Natural killer cell treated with Interleukin-12 subunit alpha and Interleukin-12 subunit beta and Interleukin-15 and Interleukin-18, amount 100 ng/mL, for 72 hours (primary cell): ENCODE measurements at regions not wholly inside any gene's neighbourhood (a gene's known extent, or its start where the extent isn't known, plus 50 kb on each side); places are given as distances from the start of the nearest gene placed in this dataset.
"Not testable (repeated sequence)": the region's sequence is repeated elsewhere in the genome, so short reads cannot be mapped to it uniquely, and the experiment has no call there.

Source experiments
- ATAC-seq, 2 donors: fragments of 150-1000 bp; cut with Tn5 transposase in 1 of 2; sonication (Bioruptor Pico), chemical (Tn5 transposase) in 1 of 2; 2 replicates each; pipeline ENCODE4 v1.10.0; 2021
- DNase-seq: peaks from one replicate; pipeline ENCODE4 v3.0.0; 2022; ENCODE audit warnings: low spot score
- H3K27ac Mint-ChIP-seq, 2 donors: 1 replicate in 1 of 2; 2 replicates in 1 of 2; pipeline ENCODE4 v1.8.0; 2022; ENCODE audit warnings: mixed read lengths in 2 of 2, mild to moderate bottlenecking in 1 of 2, moderate library complexity in 1 of 2
- H3K27me3 Mint-ChIP-seq, 2 donors: 1 replicate in 1 of 2; 2 replicates in 1 of 2; pipeline ENCODE4 v1.8.0; 2022; ENCODE audit warnings: mixed read lengths in 2 of 2
- H3K36me3 Mint-ChIP-seq: one replicate; pipeline ENCODE4 v1.8.0; 2022; ENCODE audit warnings: mixed read lengths
- H3K4me1 Mint-ChIP-seq, 2 donors: 1 replicate in 1 of 2; 2 replicates in 1 of 2; pipeline ENCODE4 v1.8.0; 2022; ENCODE audit warnings: low read depth in 2 of 2, mixed read lengths in 2 of 2, mild to moderate bottlenecking in 1 of 2
- H3K4me3 Mint-ChIP-seq: one replicate; pipeline ENCODE4 v1.8.0; 2022; ENCODE audit warnings: mixed read lengths
- H3K9me3 Mint-ChIP-seq: 2 replicates; pipeline ENCODE4 v1.8.0; 2022; ENCODE audit warnings: mixed read lengths

- Mint-ChIP-seq H3K4me1 (peaks cover 3 to 8% of the 10 kb centered on the region in 2 donors), H3K9me3 (peaks cover 6% of the 10 kb centered on the region), H3K27me3 (peaks cover 8 to 9% of the 10 kb centered on the region in 2 donors), H3K36me3 (no peaks in the 10 kb centered on the region), H3K27ac (no peak overlapping the region), H3K4me3 (no peak overlapping the region)
- DNase-seq: no peak
- no peak for ATAC-seq
Observed at GRCh38 chr20:57973886-57974285, 254.6 kb downstream of the ANKRD60 start.

DNA sequence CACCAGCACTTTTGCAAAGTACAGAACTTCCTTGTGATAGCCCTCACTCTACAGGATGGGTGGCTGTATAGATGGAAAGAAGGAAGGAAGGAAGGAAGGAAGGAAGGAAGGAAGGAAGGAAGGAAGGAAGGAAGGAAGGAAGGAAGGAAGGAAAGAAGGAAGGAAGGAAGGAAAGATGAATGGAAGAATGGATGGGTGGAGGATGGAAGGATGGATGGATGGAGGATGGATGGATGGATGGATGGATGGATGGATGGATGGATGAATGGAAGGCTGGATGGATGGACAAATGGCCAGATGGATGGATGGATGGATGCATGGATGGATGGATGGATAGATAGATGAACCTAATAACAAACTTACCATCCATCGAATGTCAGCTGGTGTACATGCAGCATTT lies 256.9 kb downstream of the ANKRD60 start:
- not testable (repeated sequence) for H3K27ac Mint-ChIP-seq, DNase-seq, H3K36me3 Mint-ChIP-seq, H3K4me1 Mint-ChIP-seq, ATAC-seq, H3K9me3 Mint-ChIP-seq, H3K4me3 Mint-ChIP-seq
- H3K27me3 Mint-ChIP-seq: peaks cover 9 to 18% of the 10 kb centered on the region in 2 donors

- no peak overlapping the region for H3K4me3 Mint-ChIP-seq
- no peak for ATAC-seq
- peaks cover 9 to 18% of the 10 kb centered on the region in 2 donors for H3K27me3 Mint-ChIP-seq
- H3K4me1 Mint-ChIP-seq: peaks cover 3 to 8% of the 10 kb centered on the region in 2 donors
- H3K27ac Mint-ChIP-seq: no peak overlapping the region
- H3K36me3 Mint-ChIP-seq: no peaks in the 10 kb centered on the region
- peaks cover 6% of the 10 kb centered on the region for H3K9me3 Mint-ChIP-seq
- no peak for DNase-seq
Observed at GRCh38 chr20:57970856-57971255, 257.6 kb downstream of the ANKRD60 start.

DNA sequence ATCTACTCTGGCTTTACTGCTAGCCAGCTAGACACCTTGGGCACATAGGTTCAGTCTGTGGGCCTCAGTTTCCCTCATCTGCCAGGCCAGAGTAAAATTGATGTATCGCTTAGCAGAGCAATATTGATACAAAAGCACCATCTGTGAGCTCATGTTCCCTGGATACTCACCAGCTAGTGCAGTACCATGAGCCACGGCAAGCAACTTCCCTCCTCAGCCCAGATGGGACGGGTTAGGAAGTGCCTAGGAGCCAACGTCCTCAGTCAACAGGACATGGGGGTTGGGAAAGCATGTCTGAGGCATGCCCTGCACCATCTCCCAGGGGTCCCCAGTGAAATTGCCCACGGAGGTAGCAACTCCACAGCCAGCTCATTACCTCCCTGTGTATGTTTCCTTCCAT lies 258.3 kb downstream of the ANKRD60 start:
- DNase-seq (no peak), ATAC-seq (no peak)
- Mint-ChIP-seq H3K9me3 (peaks cover 6% of the 10 kb centered on the region), H3K36me3 (no peaks in the 10 kb centered on the region), H3K4me1 (peaks cover 3 to 7% of the 10 kb centered on the region in 2 donors), H3K27me3 (peaks cover 9 to 18% of the 10 kb centered on the region in 2 donors), H3K27ac (no peak overlapping the region), H3K4me3 (no peak overlapping the region)

- H3K4me3 Mint-ChIP-seq: no peak overlapping the region
- DNase-seq (no peak), ATAC-seq (no peak)
- H3K27me3 Mint-ChIP-seq: peaks cover 9 to 18% of the 10 kb centered on the region in 2 donors
- H3K9me3 Mint-ChIP-seq: no peaks in the 10 kb centered on the region
- no peaks in the 10 kb centered on the region for H3K4me1 Mint-ChIP-seq
- H3K27ac Mint-ChIP-seq: no peak overlapping the region
- H3K36me3 Mint-ChIP-seq: no peaks in the 10 kb centered on the region
Observed at GRCh38 chr20:57968120-57968519, 258.3 kb upstream of the PMEPA1 start.

DNA sequence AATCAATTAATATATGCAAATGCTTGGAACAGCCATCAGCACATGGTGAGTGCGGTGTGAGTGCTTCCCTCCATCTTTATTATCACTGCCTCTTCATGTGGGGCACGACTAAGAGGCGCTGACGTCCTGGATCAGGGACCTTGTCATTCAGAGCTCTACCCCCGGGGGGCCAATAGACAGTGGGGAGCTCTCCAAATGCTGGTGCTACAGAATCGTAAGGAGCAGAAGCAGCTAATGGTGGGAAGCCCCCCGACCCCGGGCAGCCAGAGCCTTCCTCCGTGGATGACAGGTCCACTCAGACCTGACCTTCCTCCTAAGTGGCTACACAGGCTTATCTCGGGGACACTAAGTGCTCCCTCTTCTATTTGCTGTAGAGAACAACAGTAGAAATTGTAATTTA lies 257.5 kb upstream of the PMEPA1 start:
- Mint-ChIP-seq H3K4me3 (no peak overlapping the region), H3K27me3 (peaks cover 11 to 18% of the 10 kb centered on the region in 2 donors), H3K4me1 (no peaks in the 10 kb centered on the region), H3K27ac (no peak overlapping the region), H3K36me3 (no peaks in the 10 kb centered on the region), H3K9me3 (no peaks in the 10 kb centered on the region)
- ATAC-seq (no peak), DNase-seq (no peak)

- Mint-ChIP-seq H3K36me3 (no peaks in the 10 kb centered on the region), H3K27ac (no peak overlapping the region), H3K9me3 (no peaks in the 10 kb centered on the region), H3K4me3 (no peak overlapping the region), H3K4me1 (no peaks in the 10 kb centered on the region), H3K27me3 (peaks cover 11 to 18% of the 10 kb centered on the region in 2 donors)
- DNase-seq: no peak
- ATAC-seq: no peak
Observed at GRCh38 chr20:57966620-57967019, 256.8 kb upstream of the PMEPA1 start.

GRCh38 chr20:57965441-57965840 lies 255.6 kb upstream of the PMEPA1 start:
- no peak for ATAC-seq
- H3K27ac Mint-ChIP-seq: no peak overlapping the region

GRCh38 chr20:57964011-57964862 lies 254.4 kb upstream of the PMEPA1 start:
- Mint-ChIP-seq H3K4me3 (no peak overlapping the region), H3K36me3 (no peaks in the 10 kb centered on the region), H3K27ac (no peak overlapping the region), H3K27me3 (peaks cover 7 to 12% of the 10 kb centered on the region in 2 donors), H3K4me1 (no peaks in the 10 kb centered on the region), H3K9me3 (no peaks in the 10 kb centered on the region)
- no peak for DNase-seq
- ATAC-seq: no peak

More at GRCh38 chr20:57965441-57965840, 255.6 kb upstream of the PMEPA1 start:
- H3K9me3 Mint-ChIP-seq: no peaks in the 10 kb centered on the region
- no peaks in the 10 kb centered on the region for H3K36me3 Mint-ChIP-seq
- no peak for DNase-seq
- no peak overlapping the region for H3K4me3 Mint-ChIP-seq
- peaks cover 11 to 18% of the 10 kb centered on the region in 2 donors for H3K27me3 Mint-ChIP-seq
- H3K4me1 Mint-ChIP-seq: no peaks in the 10 kb centered on the region

- DNase-seq (peak; percentile 47), ATAC-seq (no peak)
- Mint-ChIP-seq H3K27ac (no peak overlapping the region), H3K4me3 (no peak overlapping the region), H3K36me3 (no peaks in the 10 kb centered on the region), H3K4me1 (no peaks in the 10 kb centered on the region), H3K9me3 (no peaks in the 10 kb centered on the region), H3K27me3 (peaks cover 0 to 2% of the 10 kb centered on the region in 2 donors)
Observed at GRCh38 chr20:57960803-57961575, 251.2 kb upstream of the PMEPA1 start.

DNA sequence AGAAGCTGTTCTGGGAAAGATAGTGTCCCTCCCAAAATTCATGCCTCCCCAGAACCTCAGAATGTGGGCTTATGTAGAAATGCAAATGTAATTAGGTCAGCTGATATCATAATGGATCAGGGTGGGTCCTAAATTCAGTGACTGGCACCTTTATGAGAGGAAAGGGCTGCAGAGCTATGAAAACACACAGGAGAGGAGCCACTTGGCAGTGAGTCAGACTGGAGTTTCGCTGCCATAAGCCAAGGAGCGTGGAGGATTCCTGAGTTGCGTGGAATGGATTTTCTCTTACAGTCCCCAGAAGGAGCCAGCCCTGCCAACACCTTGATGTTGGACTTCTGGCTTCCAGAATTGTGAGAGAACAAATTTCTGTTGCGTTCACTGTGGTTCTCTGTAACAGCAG lies 249.8 kb upstream of the PMEPA1 start:
- DNase-seq (peak; percentile 13), ATAC-seq (no peak)
- H3K27ac Mint-ChIP-seq: no peak overlapping the region

DNA sequence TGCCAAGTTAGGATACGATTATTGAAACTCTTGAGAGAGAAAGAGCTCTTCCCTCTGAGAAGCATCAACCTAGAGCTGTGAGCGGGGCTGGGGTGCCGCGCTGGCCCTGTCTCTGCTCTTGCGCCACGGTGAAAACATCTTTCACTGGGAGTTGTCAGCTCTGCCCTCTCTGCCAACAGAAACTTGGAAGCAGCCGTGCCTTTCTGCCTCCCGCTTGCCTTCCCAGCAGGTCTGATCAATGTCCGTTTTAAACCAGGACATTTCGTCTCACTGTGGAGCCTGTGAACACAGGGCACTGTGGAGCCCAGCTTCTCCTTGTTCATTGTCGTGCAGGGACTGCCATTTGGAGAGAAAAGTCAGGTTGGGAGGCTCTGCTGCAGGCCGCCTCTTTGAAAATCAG lies 249.2 kb upstream of the PMEPA1 start:
- no peaks in the 10 kb centered on the region for H3K36me3 Mint-ChIP-seq
- H3K9me3 Mint-ChIP-seq: no peaks in the 10 kb centered on the region
- no peak for ATAC-seq
- peak; percentile 41 for DNase-seq
- H3K27ac Mint-ChIP-seq: no peak overlapping the region
- no peak overlapping the region for H3K4me3 Mint-ChIP-seq
- peaks cover 5 to 8% of the 10 kb centered on the region in 2 donors for H3K27me3 Mint-ChIP-seq
- no peaks in the 10 kb centered on the region for H3K4me1 Mint-ChIP-seq

More for the DNA sequence above, 249.8 kb upstream of the PMEPA1 start:
- Mint-ChIP-seq H3K4me1 (no peaks in the 10 kb centered on the region), H3K27me3 (peaks cover 5 to 8% of the 10 kb centered on the region in 2 donors), H3K4me3 (no peak overlapping the region), H3K36me3 (no peaks in the 10 kb centered on the region), H3K9me3 (no peaks in the 10 kb centered on the region)

DNA sequence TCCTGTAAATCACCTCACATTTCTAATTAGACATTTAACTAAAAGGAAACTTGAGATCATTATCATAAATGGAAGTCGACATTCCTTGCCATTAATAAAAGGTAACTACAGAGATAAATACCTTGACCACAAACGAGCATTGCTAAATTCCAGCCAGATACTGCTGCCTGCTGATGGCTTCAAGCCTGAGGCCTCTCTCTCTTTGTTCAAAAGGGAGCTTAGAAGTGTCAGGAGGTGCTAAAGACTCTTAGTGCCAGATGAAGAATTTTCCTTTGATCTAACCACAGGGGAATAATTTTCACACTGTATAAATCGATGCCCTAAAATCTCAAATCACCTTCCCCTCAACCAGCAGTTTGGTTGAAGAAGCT lies 248.2 kb upstream of the PMEPA1 start:
- Mint-ChIP-seq H3K27me3 (peaks cover 5 to 10% of the 10 kb centered on the region in 2 donors), H3K4me3 (no peak overlapping the region), H3K9me3 (no peaks in the 10 kb centered on the region)

DNA sequence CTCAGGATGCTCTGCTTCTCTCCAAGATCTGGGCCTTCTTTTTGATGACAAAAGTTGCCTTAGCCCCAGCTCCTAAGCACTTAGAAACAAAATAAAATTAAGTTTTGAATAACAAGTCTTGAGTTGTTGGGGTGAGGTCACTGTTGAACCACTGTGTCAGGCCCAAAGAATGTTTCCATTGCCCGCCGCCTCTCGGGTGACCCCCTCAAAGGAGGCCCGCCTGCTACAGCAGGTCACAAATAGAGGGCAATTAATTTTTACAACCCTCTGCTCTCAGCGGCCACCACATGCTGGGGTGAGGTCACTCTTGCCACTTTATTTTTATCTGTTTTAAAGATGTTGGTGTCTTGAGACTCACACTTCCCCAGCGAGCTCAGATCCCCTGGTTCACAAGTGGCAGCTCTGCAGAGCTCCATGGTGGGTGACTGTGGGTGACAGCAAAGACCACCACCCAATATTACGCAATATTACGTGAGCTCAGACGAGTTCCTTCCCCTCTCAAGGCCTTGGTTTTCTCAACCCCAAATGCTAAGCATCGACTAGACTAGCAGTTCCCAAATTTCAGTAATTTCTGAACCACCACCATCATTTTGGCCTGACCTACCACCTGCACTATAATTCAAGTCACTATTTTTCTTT lies 247.7 kb upstream of the PMEPA1 start:
- Mint-ChIP-seq H3K4me1 (no peaks in the 10 kb centered on the region), H3K27me3 (peaks cover 5 to 9% of the 10 kb centered on the region in 2 donors), H3K4me3 (no peak overlapping the region), H3K36me3 (no peaks in the 10 kb centered on the region), H3K27ac (no peak overlapping the region), H3K9me3 (no peaks in the 10 kb centered on the region)
- peak; percentile 44 for DNase-seq
- ATAC-seq: no peak

More for the DNA sequence above, 248.2 kb upstream of the PMEPA1 start:
- Mint-ChIP-seq H3K27ac (no peak overlapping the region), H3K36me3 (no peaks in the 10 kb centered on the region), H3K4me1 (no peaks in the 10 kb centered on the region)
- DNase-seq (no peak), ATAC-seq (no peak)
